ENCODE measurements at regions not wholly inside any gene's neighbourhood (a gene's known extent, or its start where the extent isn't known, plus 50 kb on each side); places are given as distances from the start of the nearest gene placed in this dataset.

DNA sequence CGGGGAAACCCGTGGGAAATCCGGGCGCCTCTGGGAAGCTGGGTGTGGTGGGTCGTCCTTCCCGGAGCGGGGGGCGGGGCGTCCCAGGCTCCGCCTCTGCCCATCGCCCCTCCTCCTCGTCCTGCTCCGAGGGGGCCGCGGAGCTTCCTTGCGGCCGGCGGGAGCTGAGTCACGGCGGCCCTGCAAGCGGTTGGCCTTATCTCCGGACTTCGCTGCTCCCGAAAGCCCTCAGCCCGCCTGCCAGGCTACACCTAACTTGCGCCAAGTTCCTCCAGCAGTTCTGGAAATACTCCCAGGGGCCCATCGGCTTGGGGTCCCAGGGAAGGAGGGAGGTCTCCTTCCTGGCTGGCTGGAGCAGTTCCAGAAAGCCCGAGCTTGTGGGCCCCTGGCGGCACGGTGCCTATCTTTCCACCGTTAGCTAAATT lies 54.1 kb upstream of the CDKN2AIPNL start:
- intact Hi-C loops (cut with DNase I): loop anchor here in 3 of 4 donors (2.0 to 5.0 kb wide), 3 partner anchors 46 to 61 kb away; partner anchors contain the start of gene JADE2 (in 2 of the 3)
- no peaks in the 10 kb centered on the region for H3K9me3 ChIP-seq
- no peaks in the 10 kb centered on the region for H3K36me3 ChIP-seq
- H3K27ac ChIP-seq: peak overlapping the region; percentile 18 to 81
- WGBS, 3 donors: 1 to 2% (median 1%) methylated on average over 28 to 31 of the region's 31 CpGs
- no peaks in the 10 kb centered on the region for H3K27me3 ChIP-seq
- peak overlapping the region; percentile 59 for H3K4me3 ChIP-seq
- DNase-seq: peak; percentile 88 to 95 (median 91)
- peaks cover 13% of the 10 kb centered on the region for H3K4me1 ChIP-seq (ENCODE audit: insufficient read depth)
- TF ChIP-seq EP300 (IDR thresholded peaks at IDR 0.05): no peak
- TF ChIP-seq POLR2A (IDR thresholded peaks at IDR 0.05): peak; percentile 67
- TF ChIP-seq, protein P1, sequence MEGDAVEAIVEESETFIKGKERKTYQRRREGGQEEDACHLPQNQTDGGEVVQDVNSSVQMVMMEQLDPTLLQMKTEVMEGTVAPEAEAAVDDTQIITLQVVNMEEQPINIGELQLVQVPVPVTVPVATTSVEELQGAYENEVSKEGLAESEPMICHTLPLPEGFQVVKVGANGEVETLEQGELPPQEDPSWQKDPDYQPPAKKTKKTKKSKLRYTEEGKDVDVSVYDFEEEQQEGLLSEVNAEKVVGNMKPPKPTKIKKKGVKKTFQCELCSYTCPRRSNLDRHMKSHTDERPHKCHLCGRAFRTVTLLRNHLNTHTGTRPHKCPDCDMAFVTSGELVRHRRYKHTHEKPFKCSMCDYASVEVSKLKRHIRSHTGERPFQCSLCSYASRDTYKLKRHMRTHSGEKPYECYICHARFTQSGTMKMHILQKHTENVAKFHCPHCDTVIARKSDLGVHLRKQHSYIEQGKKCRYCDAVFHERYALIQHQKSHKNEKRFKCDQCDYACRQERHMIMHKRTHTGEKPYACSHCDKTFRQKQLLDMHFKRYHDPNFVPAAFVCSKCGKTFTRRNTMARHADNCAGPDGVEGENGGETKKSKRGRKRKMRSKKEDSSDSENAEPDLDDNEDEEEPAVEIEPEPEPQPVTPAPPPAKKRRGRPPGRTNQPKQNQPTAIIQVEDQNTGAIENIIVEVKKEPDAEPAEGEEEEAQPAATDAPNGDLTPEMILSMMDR (IDR thresholded peaks at IDR 0.05): peak in 1 of 3 donors; percentile 26

DNA sequence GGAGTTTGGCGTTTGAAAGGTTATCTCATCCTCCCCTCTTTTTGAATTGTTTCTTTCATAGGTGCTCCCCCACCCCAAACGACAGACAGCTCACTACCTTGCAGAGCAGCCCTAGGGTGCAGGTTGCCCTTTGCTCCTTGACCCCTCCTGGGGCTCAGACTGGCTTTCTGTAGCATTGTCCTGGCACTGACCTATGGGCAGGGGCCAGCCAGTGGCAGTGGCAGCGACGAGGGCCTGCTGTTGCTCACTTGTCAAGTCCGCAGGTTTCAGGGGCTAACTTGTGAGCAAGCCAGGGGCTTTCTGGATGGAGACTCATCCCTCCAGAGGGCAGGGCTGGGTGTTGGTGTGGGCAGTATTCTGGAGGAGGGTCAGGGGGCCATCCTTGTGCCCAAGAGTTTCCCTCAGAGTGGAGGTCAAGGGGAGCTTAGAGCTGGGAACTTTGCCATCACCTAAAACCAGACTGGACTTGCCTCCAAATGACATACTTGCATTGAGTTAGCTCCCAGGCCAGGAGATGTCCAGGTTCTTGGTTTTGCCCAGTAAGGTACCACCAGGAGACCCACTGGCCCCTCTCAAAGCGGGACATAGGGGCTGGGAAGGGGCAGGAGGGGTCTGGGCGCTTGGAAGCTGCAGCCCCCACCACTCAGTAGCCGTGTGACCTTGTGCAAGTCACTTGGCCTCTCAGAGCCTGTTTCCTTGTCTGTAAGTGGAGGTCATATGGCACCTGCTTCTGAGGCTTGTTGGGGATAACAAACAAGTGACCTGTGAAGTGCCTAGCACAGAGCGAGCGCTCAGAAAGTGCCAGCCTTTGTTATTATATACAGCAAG lies 53.5 kb upstream of the CDKN2AIPNL start:
- Histone ChIP-seq H3K27me3 (no peaks in the 10 kb centered on the region), H3K4me1 (ENCODE audit: insufficient read depth) (peaks cover 13% of the 10 kb centered on the region), H3K27ac (peak overlapping the region; percentile 18 to 81), H3K9me3 (no peaks in the 10 kb centered on the region), H3K36me3 (no peaks in the 10 kb centered on the region), H3K4me3 (peak overlapping the region; percentile 59)
- DNase-seq: peak; percentile 26 to 53 (median 43)
- TF ChIP-seq EP300 (IDR thresholded peaks at IDR 0.05) (no peak), POLR2A (IDR thresholded peaks at IDR 0.05) (no peak)
- TF ChIP-seq, protein P1 (IDR thresholded peaks at IDR 0.05): no peak
- intact Hi-C loops (cut with DNase I): loop anchor here in 3 of 4 donors (5.0 kb wide), 2 partner anchors 47 to 62 kb away; partner anchors contain the start of gene JADE2 (in 2 of the 3)
- WGBS, 3 donors: 60 to 64% (median 61%) methylated on average over 8 to 10 of the region's 10 CpGs

DNA sequence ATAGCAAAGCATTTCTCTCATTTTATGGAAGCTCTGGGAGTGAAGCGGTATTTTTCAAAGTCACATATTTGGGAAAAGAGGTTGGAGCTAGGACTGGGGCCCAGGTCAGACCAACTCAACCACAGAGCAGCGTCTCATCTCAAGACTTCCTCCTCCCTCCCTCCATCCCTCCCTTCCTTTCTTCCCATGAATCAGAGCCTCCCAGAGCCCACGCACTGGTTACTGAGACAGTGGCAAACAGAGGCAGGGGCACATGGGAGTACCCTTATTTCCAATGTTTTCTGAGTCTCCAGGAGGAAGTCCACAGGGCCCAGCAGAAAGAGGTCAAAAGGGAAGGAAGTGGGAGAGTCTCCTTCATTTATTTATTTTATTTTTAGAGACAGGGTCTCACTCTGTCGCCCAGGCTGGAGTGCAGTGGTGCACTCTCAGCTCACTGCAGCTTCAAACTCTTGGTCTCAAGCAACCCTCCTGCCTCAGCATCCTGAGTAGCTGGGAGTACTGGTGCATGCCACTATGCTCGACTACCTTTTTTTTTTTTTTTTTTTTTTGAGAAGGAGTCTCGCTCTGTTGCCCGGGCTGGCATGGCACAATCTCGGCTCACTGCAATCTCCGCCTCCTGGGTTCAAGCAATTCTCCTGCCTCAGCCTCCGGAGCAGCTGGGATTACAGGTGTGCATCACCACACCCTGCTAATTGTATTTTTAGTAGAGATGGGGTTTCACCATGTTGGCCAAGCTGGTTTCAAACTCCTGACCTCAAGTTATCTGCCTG lies 52.5 kb upstream of the CDKN2AIPNL start:
- intact Hi-C loops (cut with DNase I): no loop called here
- no peaks in the 10 kb centered on the region for H3K27me3 ChIP-seq
- no peak overlapping the region for H3K27ac ChIP-seq
- H3K4me3 ChIP-seq: no peak overlapping the region
- H3K36me3 ChIP-seq: no peaks in the 10 kb centered on the region
- TF ChIP-seq, protein P1 (IDR thresholded peaks at IDR 0.05): no peak
- TF ChIP-seq POLR2A (IDR thresholded peaks at IDR 0.05) (no peak), EP300 (IDR thresholded peaks at IDR 0.05) (no peak)
- peak in 1 of 5 donors; percentile 3 for DNase-seq
- H3K9me3 ChIP-seq: no peaks in the 10 kb centered on the region
- 75 to 84% (median 78%) methylated on average over 10 of the region's 10 CpGs for WGBS, 3 donors
- H3K4me1 ChIP-seq (ENCODE audit: insufficient read depth): peaks cover 13% of the 10 kb centered on the region

DNA sequence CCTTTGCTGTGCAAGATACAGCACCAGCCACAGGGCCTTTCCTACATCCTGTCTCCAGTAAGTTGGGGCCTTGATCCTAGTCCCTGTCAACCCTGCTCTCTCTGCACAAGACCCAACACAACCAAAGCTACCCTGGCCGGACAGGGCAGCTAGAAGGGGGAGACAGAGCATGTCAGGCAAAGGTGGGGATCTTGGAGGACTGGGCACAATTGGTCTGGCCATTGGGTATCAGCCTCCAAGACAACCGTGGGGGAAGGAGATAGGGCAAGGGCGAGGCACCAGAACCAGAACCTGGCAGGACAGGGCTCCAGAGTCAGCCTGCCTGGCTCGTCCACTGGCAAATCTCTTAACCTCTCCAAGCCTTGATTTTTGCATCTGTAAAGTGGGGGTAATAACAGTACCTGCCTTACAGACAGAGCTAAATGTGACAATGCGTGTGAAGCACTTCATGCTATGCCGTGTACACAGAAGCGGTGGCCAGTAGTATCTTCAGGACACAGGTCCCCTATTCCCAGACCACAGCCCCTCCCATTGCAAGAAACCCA lies 51.6 kb upstream of the CDKN2AIPNL start:
- Histone ChIP-seq H3K4me1 (ENCODE audit: insufficient read depth) (peaks cover 13% of the 10 kb centered on the region), H3K9me3 (no peaks in the 10 kb centered on the region), H3K27me3 (no peaks in the 10 kb centered on the region), H3K27ac (no peak overlapping the region), H3K36me3 (no peaks in the 10 kb centered on the region), H3K4me3 (no peak overlapping the region)
- TF ChIP-seq EP300 (IDR thresholded peaks at IDR 0.05) (no peak), POLR2A (IDR thresholded peaks at IDR 0.05) (no peak)
- WGBS, 3 donors: 88 to 99% (median 95%) methylated on average over 7 of the region's 7 CpGs
- intact Hi-C loops (cut with DNase I): no loop called here
- DNase-seq: no peak

All from ovary (tissue), 7 donors.